DOHH2 (cell line): ENCODE measurements at regions not wholly inside any gene's neighbourhood (a gene's known extent, or its start where the extent isn't known, plus 50 kb on each side); places are given as distances from the start of the nearest gene placed in this dataset.

Source experiments
- H3F3A ChIP-seq: fragments of 200-600 bp; sonication (generic), shearing (Covaris generic); 2 replicates; pipeline ENCODE4 v1.6.0; 2016; ENCODE audit warnings: antibody characterized with exemption, mild to moderate bottlenecking; ENCODE audit not compliant: control insufficient read depth, insufficient read depth
- H3K27ac ChIP-seq: fragments of 200-600 bp; sonication (generic); 2 replicates; pipeline ENCODE4 v1.5.1; 2014; ENCODE audit warnings: low read depth, mild to moderate bottlenecking, low read length, moderate library complexity
- H3K27me3 ChIP-seq: fragments of 200-600 bp; sonication (generic); 2 replicates; pipeline ENCODE4 v1.6.1; 2014; ENCODE audit warnings: mild to moderate bottlenecking, low read length, mixed read lengths; ENCODE audit not compliant: control insufficient read depth
- H3K36me3 ChIP-seq: fragments of 200-600 bp; sonication (generic); 2 replicates; pipeline ENCODE4 v1.6.1; 2014; ENCODE audit warnings: mild to moderate bottlenecking, low read length, moderate library complexity, mixed read lengths; ENCODE audit not compliant: control insufficient read depth
- H3K4me1 ChIP-seq: fragments of 200-600 bp; sonication (generic); 2 replicates; pipeline ENCODE4 v1.6.1; 2014; ENCODE audit warnings: mild to moderate bottlenecking, low read length, mixed read lengths; ENCODE audit not compliant: control insufficient read depth
- H3K4me2 ChIP-seq: fragments of 200-600 bp; sonication (generic); 2 replicates; pipeline ENCODE4 v1.6.0; 2014; ENCODE audit warnings: mild to moderate bottlenecking, low read length, moderate library complexity
- H3K4me3 ChIP-seq: fragments of 200-600 bp; sonication (generic); 2 replicates; pipeline ENCODE4 v1.5.1; 2014; ENCODE audit warnings: mild to moderate bottlenecking, low read length, mixed read lengths
- H3K79me2 ChIP-seq: fragments of 200-600 bp; sonication (generic); 2 replicates; pipeline ENCODE4 v1.6.1; 2014; ENCODE audit warnings: mild to moderate bottlenecking, low read length, mixed read lengths; ENCODE audit not compliant: control insufficient read depth
- H3K9me2 ChIP-seq: fragments of 200-600 bp; sonication (generic); replicated peaks from 2 replicates; pipeline ENCODE4 v1.6.1; 2014; ENCODE audit warnings: mild to moderate bottlenecking, low read length, mixed read lengths; ENCODE audit not compliant: control insufficient read depth
- H3K9me3 ChIP-seq: fragments of 200-600 bp; sonication (generic); 2 replicates; pipeline ENCODE4 v1.6.1; 2014; ENCODE audit warnings: antibody characterized with exemption, low read length, mixed read lengths; ENCODE audit not compliant: control insufficient read depth, insufficient read depth
- H4K20me1 ChIP-seq: fragments of 200-600 bp; sonication (generic); 2 replicates; pipeline ENCODE4 v1.6.0; 2014; ENCODE audit warnings: low read depth, mild to moderate bottlenecking, antibody characterized with exemption, low read length, moderate library complexity; ENCODE audit not compliant: control insufficient read depth, insufficient read depth
- CTCF ChIP-seq: fragments of 200-600 bp; sonication (generic); IDR thresholded peaks from one replicate; pipeline ENCODE4 v1.5.1; 2014; ENCODE audit warnings: antibody characterized with exemption, mild to moderate bottlenecking, low read depth, low read length; ENCODE audit not compliant: poor library complexity, severe bottlenecking
- EZH2phosphoT487 ChIP-seq: fragments of 200-600 bp; sonication (generic); IDR thresholded peaks from 2 replicates; pipeline ENCODE4 v1.6.1; 2017; ENCODE audit warnings: borderline replicate concordance, mild to moderate bottlenecking, antibody characterized with exemption, low read length, moderate library complexity, mixed read lengths

DNA sequence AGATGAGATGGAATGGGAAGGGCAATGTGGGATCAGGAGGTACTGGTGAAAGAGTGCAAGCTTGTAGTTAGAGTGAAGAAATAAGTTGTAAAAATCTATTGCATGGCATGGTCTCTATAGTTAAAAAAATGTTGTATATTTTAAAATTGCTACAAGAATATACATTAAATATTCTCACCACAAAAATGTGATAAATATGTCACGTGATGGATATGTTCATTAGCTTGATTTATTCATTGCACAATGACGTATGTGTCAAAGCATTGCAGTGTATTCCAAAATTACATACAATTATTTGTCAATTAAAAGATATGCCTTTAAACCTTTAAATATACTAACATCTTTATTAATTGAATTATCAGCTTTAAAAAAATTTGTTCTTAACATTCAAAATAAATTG is 1607.1 kb downstream of the REEP3 start:
- H3K4me3 ChIP-seq = no peak overlapping the region
- no peaks in the 10 kb centered on the region for H3K36me3 ChIP-seq
- no peaks in the 10 kb centered on the region for H3K4me1 ChIP-seq
- no peak overlapping the region for H3K27ac ChIP-seq
- no peaks in the 10 kb centered on the region for H3K79me2 ChIP-seq
- no peaks in the 10 kb centered on the region for H3K9me3 ChIP-seq
- no peaks in the 10 kb centered on the region for H3F3A ChIP-seq
- no peak for TF ChIP-seq EZH2phosphoT487
- no peak for TF ChIP-seq CTCF
- H3K9me2 ChIP-seq = no peaks in the 10 kb centered on the region
- no peak overlapping the region for H3K4me2 ChIP-seq
- H4K20me1 ChIP-seq = no peaks in the 10 kb centered on the region
- H3K27me3 ChIP-seq = no peaks in the 10 kb centered on the region

DNA sequence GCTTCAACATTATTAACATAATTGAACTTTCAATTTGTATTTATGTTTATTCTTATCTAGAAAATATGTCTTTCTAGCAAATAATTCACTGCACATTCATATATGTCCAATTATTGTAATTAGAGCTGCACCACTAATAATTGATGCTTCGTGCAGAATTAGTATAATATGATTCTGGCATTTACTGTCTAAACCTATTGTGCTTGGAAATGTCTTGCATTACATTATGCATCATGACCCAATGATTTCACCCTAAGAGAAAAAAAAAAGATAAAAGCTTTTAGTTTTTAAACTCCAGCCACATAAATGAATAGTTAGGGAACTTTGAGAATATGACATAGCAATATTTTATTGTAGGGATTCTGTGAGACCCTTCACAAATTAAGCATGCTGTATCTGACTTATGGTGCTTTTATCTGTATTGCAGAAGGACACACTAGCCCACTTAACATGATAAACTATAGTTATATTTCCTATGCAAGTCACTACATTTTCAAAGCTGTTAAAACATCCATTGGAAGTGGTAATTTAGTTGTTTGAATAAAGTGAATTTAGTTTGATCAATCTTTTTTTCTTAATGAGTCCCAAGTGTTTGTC is 1609.1 kb downstream of the REEP3 start:
- Histone ChIP-seq H3K9me2 (no peaks in the 10 kb centered on the region), H3K4me2 (no peak overlapping the region), H3K36me3 (no peaks in the 10 kb centered on the region), H3K79me2 (no peaks in the 10 kb centered on the region), H3K9me3 (no peaks in the 10 kb centered on the region), H3K4me3 (no peak overlapping the region), H3K27ac (no peak overlapping the region), H3K27me3 (no peaks in the 10 kb centered on the region), H4K20me1 (no peaks in the 10 kb centered on the region), H3K4me1 (no peaks in the 10 kb centered on the region), H3F3A (no peaks in the 10 kb centered on the region)
- no peak for TF ChIP-seq EZH2phosphoT487

GRCh38 chr10:65133652-65134051 is 1612.5 kb downstream of the REEP3 start:
- Histone ChIP-seq H4K20me1 (no peaks in the 10 kb centered on the region), H3K79me2 (no peaks in the 10 kb centered on the region), H3K9me2 (no peaks in the 10 kb centered on the region), H3K36me3 (no peaks in the 10 kb centered on the region), H3K4me3 (no peak overlapping the region), H3K4me2 (no peak overlapping the region), H3F3A (no peaks in the 10 kb centered on the region), H3K27ac (no peak overlapping the region), H3K4me1 (no peaks in the 10 kb centered on the region), H3K27me3 (no peaks in the 10 kb centered on the region), H3K9me3 (no peaks in the 10 kb centered on the region)
- TF ChIP-seq EZH2phosphoT487 (no peak), CTCF (no peak)

DNA sequence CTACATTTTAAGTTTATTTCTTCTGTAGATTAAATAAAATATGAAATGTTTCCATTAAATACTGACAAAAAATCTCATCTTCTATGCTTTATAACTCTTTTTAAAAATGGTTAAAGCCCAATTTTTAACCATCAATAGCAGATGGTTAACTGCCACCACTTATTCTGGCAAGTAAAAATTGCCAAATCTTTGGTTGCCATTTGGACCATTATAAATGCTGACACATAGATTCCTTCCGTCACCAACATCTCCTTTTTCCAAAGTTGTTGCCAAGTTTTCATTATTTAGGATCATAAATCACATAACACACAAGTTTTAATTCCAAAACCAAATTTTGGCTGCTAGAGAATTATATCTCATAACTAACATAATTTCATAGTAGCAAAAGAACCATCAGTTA is 1614.3 kb downstream of the REEP3 start:
- Histone ChIP-seq H3K27ac (no peak overlapping the region), H3K4me2 (no peak overlapping the region), H3K79me2 (no peaks in the 10 kb centered on the region), H4K20me1 (no peaks in the 10 kb centered on the region), H3K9me3 (no peaks in the 10 kb centered on the region; the same call in 1 of the 2 replicates), H3F3A (no peaks in the 10 kb centered on the region), H3K36me3 (no peaks in the 10 kb centered on the region), H3K4me1 (no peaks in the 10 kb centered on the region), H3K27me3 (no peaks in the 10 kb centered on the region), H3K4me3 (no peak overlapping the region), H3K9me2 (no peaks in the 10 kb centered on the region)
- TF ChIP-seq EZH2phosphoT487 = no peak
- TF ChIP-seq CTCF = no peak
